ENCODE measurements at regions not wholly inside any gene's neighbourhood (a gene's known extent, or its start where the extent isn't known, plus 50 kb on each side); places are given as distances from the start of the nearest gene placed in this dataset.
A peak's percentile ranks its signal among the peaks of the same experiment; 100 is the strongest.
"Not testable (repeated sequence)": the region's sequence is repeated elsewhere in the genome, so short reads cannot be mapped to it uniquely, and the experiment has no call there.

DNA sequence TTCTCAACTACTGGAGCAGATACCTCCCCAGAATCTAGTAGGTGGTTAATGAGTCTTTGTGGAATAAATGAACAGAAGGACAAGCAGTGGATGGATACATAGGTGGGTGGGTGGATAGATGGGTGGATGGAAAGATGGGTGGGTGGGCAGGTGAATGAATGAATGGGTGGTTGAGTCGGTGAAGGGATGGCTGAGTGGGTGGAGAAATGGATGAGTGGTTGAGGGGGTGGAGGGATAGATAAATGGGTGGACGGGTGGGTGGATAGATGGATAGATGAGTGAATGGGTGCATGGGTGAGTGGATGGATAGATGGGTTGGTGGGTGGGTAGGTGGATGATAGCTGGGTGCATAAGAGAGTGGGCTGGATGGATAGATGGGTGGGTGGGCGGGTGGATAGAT, 80.6 kb upstream of the CLEC6A start:
- not testable (repeated sequence) for H3K27me3 Mint-ChIP-seq; H3K4me1 Mint-ChIP-seq (ENCODE audit: low read depth); H3K9me3 Mint-ChIP-seq; H3K27ac Mint-ChIP-seq; H3K36me3 Mint-ChIP-seq (ENCODE audit: low read depth); H3K4me3 Mint-ChIP-seq

- H3K9me3 Mint-ChIP-seq; H3K27ac Mint-ChIP-seq; H3K4me3 Mint-ChIP-seq; H3K36me3 Mint-ChIP-seq (ENCODE audit: low read depth); H3K4me1 Mint-ChIP-seq (ENCODE audit: low read depth); H3K27me3 Mint-ChIP-seq: not testable (repeated sequence)
Observed at GRCh38 chr12:8377756-8378155, 78.0 kb upstream of the CLEC6A start.

DNA sequence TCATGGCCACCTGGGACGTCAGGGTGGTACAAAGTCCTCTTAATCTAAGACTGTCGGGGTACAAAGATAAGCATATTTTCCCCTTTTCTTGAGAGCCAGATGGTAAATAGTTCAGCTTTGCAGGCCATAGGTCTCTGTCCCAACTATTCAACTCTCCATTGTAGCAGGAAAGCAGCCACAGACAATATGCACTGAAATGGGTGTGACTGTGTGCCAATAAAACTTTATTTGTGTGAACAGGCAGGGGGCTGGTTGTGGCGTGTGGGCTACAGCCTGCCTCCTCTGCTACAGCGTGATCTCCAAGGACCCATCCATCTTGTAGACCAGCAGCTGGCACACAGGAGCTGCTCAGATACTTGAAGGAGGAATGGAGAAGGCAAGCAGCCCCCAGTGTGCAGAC, 73.2 kb upstream of the CLEC6A start:
- H3K4me3 Mint-ChIP-seq; H3K4me1 Mint-ChIP-seq (ENCODE audit: low read depth); H3K36me3 Mint-ChIP-seq (ENCODE audit: low read depth); H3K27me3 Mint-ChIP-seq; H3K27ac Mint-ChIP-seq; H3K9me3 Mint-ChIP-seq: not testable (repeated sequence)

DNA sequence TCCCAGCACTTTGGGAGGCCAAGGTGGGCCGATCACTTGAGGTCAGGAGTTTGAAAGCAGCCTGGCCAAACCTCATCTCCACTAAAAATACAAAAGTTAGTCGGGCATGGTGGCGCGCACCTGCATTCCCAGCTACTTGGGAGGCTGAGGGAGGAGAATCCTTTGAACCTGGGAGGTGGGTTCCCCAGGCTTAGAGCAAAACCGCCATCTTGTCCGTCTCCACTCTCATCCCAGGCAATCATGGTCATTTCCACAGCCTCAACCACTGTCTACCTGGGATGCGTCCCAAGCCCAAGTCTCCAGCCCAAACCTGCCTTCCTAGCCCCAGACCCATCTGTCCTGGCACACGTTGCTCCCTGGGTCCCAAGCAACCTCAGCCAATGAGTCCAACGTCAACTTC, 71.1 kb upstream of the CLEC6A start:
- H3K9me3 Mint-ChIP-seq, H3K27ac Mint-ChIP-seq: not testable (repeated sequence)

GRCh38 chr12:8385431-8385830, 70.3 kb upstream of the CLEC6A start:
- not testable (repeated sequence) for H3K9me3 Mint-ChIP-seq; H3K4me3 Mint-ChIP-seq; H3K27ac Mint-ChIP-seq; H3K4me1 Mint-ChIP-seq (ENCODE audit: low read depth); H3K36me3 Mint-ChIP-seq (ENCODE audit: low read depth)
- H3K27me3 Mint-ChIP-seq = peaks cover 11% of the 10 kb centered on the region

More for the DNA sequence above, 71.1 kb upstream of the CLEC6A start:
- H3K27me3 Mint-ChIP-seq = peaks cover 12% of the 10 kb centered on the region
- not testable (repeated sequence) for H3K36me3 Mint-ChIP-seq (ENCODE audit: low read depth); H3K4me3 Mint-ChIP-seq; H3K4me1 Mint-ChIP-seq (ENCODE audit: low read depth)

DNA sequence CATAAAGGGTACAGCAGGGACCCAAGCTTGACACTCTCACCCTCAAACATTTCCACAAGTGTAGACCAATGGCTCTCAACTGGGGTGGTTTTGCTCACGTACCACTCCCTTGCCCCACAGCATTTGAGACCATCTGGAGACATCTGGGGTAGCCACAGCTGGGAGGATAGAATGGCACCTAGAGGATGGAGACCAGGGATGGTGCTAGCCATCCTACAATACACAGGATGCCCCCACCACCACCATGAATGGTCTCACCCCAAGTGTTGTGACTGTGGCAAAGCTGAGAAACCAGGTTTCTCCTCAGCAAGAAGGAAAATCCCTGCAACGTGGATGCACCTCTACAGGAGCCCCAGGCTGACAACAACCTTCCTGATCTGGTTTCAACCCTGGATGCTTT, 69.1 kb upstream of the CLEC6A start:
- H3K36me3 Mint-ChIP-seq (ENCODE audit: low read depth); H3K9me3 Mint-ChIP-seq; H3K27ac Mint-ChIP-seq; H3K4me3 Mint-ChIP-seq; H3K4me1 Mint-ChIP-seq (ENCODE audit: low read depth): not testable (repeated sequence)
- peaks cover 10% of the 10 kb centered on the region for H3K27me3 Mint-ChIP-seq

DNA sequence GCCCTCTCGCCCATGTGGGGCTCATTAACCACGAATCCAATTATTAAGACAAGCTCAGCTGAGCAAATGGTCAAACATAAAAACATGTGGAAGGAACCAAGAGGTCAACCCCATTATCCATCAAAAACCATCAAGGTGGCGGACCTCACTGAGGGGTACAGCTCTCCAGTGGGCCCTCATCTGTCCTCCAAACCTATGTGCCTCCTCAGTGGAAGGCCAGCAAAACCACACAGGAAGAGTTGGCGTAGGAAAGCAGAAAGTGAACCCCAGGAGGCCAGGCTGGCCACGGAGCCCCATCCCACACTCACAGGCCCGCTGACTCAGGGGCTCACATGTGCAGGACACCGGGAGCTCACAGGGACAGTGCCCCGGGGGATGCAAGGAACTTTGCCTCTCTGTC, 66.5 kb upstream of the CLEC6A start:
- not testable (repeated sequence) for H3K27ac Mint-ChIP-seq; H3K4me3 Mint-ChIP-seq; H3K9me3 Mint-ChIP-seq; H3K4me1 Mint-ChIP-seq (ENCODE audit: low read depth); H3K36me3 Mint-ChIP-seq (ENCODE audit: low read depth)
- H3K27me3 Mint-ChIP-seq = peaks cover 17% of the 10 kb centered on the region

GRCh38 chr12:8390001-8390777, 65.6 kb upstream of the CLEC6A start:
- H3K4me1 Mint-ChIP-seq (ENCODE audit: low read depth); H3K36me3 Mint-ChIP-seq (ENCODE audit: low read depth); H3K27ac Mint-ChIP-seq; H3K4me3 Mint-ChIP-seq; H3K9me3 Mint-ChIP-seq: not testable (repeated sequence)
- H3K27me3 Mint-ChIP-seq = peaks cover 17% of the 10 kb centered on the region

DNA sequence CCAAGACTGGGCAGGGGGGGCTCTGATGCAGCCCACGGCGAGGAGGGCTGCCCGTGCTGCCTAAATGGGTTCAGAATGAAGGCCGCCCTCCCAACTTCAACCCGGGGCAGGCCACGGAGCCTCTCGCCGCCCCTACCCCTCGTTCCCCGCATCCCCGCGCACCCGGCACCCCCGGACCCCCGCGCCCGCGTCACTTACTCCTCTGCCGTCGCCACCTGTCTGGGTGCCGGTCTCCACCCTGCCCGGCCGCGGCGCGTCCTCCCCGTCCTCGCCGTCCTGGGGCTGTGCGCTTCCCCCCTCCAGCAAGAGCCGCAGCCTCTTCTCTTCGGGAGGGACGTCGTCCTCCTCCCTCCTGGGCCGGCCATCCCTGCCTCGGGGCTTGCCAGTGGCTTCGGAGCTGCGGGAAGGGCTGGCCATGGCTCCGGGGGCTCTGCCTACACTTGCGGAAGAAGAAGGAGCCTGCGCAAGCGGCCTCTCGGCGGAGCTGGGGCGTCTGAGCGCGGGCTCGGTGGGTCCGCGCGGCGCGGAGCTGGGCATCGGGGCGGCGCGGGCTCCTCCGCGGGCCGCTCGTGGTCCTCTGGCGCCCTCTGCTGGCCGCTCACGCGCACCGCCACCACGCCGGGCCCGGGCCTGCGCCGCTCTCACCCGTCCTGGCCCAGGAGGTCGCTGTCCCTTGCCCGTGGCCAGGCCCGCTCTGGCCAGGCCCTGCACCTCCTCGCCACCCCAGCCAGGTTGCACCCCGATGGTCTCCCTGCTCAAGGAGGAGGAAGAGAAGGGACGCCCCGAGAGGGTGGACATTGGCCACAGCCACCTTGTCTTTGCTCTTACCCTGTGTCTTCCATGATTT, 59.3 kb upstream of the CLEC6A start:
- not testable (repeated sequence) for H3K4me1 Mint-ChIP-seq (ENCODE audit: low read depth); H3K36me3 Mint-ChIP-seq (ENCODE audit: low read depth); H3K9me3 Mint-ChIP-seq; H3K27ac Mint-ChIP-seq
- peak overlapping the region; percentile 47 for H3K4me3 Mint-ChIP-seq
- H3K27me3 Mint-ChIP-seq = peaks cover 12% of the 10 kb centered on the region

DNA sequence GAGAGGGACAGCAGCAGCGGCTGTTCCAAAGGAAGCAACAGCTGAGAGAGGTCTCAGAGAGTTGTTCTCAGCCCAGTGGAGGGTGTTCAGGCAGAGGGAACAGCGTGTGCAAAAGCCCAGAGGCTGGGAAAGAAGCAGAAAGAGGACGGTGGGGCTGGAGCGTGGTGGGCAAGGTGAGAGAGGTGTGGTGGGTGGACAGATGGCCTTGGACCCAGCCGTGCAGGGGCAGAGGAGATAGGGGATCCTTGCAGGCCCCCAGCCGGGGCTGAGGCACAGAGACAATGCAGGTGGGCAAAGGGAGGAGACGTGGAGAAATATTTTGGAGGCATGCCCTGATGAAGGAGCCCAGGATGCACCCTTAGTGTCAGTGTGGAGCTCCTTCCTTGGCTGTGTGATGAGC, 58.4 kb upstream of the CLEC6A start:
- H3K27me3 Mint-ChIP-seq = peaks cover 13% of the 10 kb centered on the region
- not testable (repeated sequence) for H3K27ac Mint-ChIP-seq; H3K4me1 Mint-ChIP-seq (ENCODE audit: low read depth); H3K36me3 Mint-ChIP-seq (ENCODE audit: low read depth); H3K4me3 Mint-ChIP-seq; H3K9me3 Mint-ChIP-seq

- H3K27ac Mint-ChIP-seq; H3K4me1 Mint-ChIP-seq (ENCODE audit: low read depth); H3K9me3 Mint-ChIP-seq; H3K4me3 Mint-ChIP-seq; H3K27me3 Mint-ChIP-seq; H3K36me3 Mint-ChIP-seq (ENCODE audit: low read depth): not testable (repeated sequence)
Observed at GRCh38 chr12:8399496-8400034, 56.2 kb upstream of the CLEC6A start.

DNA sequence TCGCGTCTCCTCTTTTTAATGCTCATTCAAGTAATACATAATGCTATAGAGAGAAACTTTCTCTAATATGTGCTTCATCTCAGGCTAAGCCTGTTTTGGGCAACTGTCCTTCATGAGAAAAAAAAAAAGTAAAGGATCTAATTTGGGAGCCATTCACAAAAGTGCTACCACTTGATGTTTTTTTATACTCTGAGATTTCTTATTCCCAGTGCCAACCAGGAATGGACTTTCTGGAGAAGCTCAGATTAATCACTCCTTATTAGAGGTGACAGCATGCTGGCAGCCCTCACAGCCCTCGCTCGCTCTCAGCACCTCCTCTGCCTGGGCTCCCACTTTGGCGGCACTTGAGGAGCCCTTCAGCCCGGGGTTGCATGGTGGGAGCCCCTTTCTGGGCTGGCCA, 51.9 kb upstream of the CLEC6A start:
- not testable (repeated sequence) for H3K27me3 Mint-ChIP-seq; H3K27ac Mint-ChIP-seq; H3K9me3 Mint-ChIP-seq; H3K36me3 Mint-ChIP-seq (ENCODE audit: low read depth); H3K4me1 Mint-ChIP-seq (ENCODE audit: low read depth); H3K4me3 Mint-ChIP-seq

GRCh38 chr12:8404341-8404740, 51.4 kb upstream of the CLEC6A start:
- not testable (repeated sequence) for H3K4me1 Mint-ChIP-seq (ENCODE audit: low read depth); H3K9me3 Mint-ChIP-seq; H3K4me3 Mint-ChIP-seq; H3K27ac Mint-ChIP-seq; H3K27me3 Mint-ChIP-seq; H3K36me3 Mint-ChIP-seq (ENCODE audit: low read depth)
